Islet precursor cell (in vitro differentiated cells): ENCODE measurements at regions not wholly inside any gene's neighbourhood (a gene's known extent, or its start where the extent isn't known, plus 50 kb on each side); places are given as distances from the start of the nearest gene placed in this dataset.

Experiments
- DNase-seq: peaks from one replicate; pipeline ENCODE4 v3.0.0-alpha.2; 2018

DNA sequence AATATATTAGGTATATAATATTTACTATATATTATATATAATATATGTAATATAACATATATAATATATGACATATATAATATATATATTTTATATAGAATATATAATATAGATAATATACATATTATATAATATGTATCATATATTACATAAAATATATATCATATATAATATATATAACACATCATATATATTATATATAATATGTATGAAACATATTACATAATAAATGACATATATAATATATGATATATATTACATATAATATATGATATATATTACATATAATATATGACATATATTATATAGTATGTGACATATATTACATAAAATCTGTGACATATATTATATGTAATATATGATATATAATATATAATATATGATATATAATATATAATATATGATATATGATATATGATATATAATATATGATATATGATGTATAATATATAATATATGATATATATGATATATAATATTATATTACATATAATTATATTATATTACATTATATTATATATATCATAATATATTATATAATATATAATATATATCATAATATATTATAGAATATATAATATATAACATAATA lies 119.5 kb upstream of the RIMBP3 start:
- no peak for DNase-seq

GRCh38 chr22:18730410-18730809 lies 118.7 kb upstream of the RIMBP3 start:
- DNase-seq, result peak; percentile 50
